ENCODE measurements at regions not wholly inside any gene's neighbourhood (a gene's known extent, or its start where the extent isn't known, plus 50 kb on each side); places are given as distances from the start of the nearest gene placed in this dataset.

DNA sequence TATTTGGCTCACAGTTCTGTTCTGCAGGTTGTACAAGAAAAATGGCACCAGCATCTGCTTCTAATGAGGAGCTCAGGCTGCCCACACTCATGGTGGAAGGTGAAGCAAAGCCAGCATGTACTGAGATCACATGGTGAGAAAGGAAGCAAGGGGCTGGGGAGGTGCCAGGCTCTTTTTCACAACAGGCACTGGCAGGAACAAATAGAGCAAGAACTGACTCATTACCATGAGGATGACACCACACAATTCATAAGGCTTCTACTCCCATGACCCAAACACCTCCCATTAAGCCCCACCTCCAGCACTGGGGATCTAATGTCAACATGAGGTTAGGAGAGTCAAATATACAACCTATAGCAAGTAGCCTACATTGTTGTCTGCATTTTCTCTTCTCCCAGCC, 522.6 kb downstream of the RFC3 start:
- Histone ChIP-seq H3K36me3 (ENCODE audit: control insufficient read depth in 2 of 2, extremely low read depth in 1 of 2, insufficient read depth in 2 of 2, low read length in 2 of 2) (no peaks in the 10 kb centered on the region), H3K4me1 (ENCODE audit: control insufficient read depth, extremely low read depth, insufficient read depth, low read length) (no peaks in the 10 kb centered on the region), H2AFZ (ENCODE audit: low read depth, low read length) (no peak overlapping the region), H3K27me3 (ENCODE audit: control insufficient read depth in 2 of 2, insufficient read depth in 2 of 2, low read length in 2 of 2) (no peaks in the 10 kb centered on the region), H4K20me1 (replicated peaks; ENCODE audit: control insufficient read depth, extremely low read depth, insufficient read depth, low read length) (no peaks in the 10 kb centered on the region), H3K9ac (replicated peaks; ENCODE audit: extremely low read depth, insufficient read depth, low read length) (no peak overlapping the region), H3K9me3 (replicated peaks; ENCODE audit: control insufficient read depth, insufficient read depth, low read length) (no peaks in the 10 kb centered on the region), H3K9me1 (replicated peaks; ENCODE audit: control insufficient read depth, extremely low read depth, insufficient read depth, low read length) (no peaks in the 10 kb centered on the region), H3K4me2 (ENCODE audit: insufficient read depth, low read length) (no peak overlapping the region), H3K4me3 (replicated peaks in 1 of 3; ENCODE audit: insufficient read depth in 1 of 3, low read depth in 1 of 3, low read length in 3 of 3) (no peak overlapping the region), H3K27ac (ENCODE audit: insufficient read depth, low read depth, low read length) (no peak overlapping the region), H3K79me2 (ENCODE audit: control insufficient read depth, insufficient read depth, low read length) (no peaks in the 10 kb centered on the region)
- no peak for FAIRE-seq
- intact Hi-C loops (cut with micrococcal nuclease) (no loop called here), dilution Hi-C loops (cut with MboI; ENCODE audit: extremely low pct_ligation_motif_present, low sequenced_read_pairs) (no loop called here)
- POLR2A ChIA-PET: no interaction called here
- TF ChIP-seq GATA2 (IDR thresholded peaks at IDR 0.05; ENCODE audit: insufficient read depth, insufficient read length, low read depth, low read length): no peak
- TF ChIP-seq, protein P1, sequence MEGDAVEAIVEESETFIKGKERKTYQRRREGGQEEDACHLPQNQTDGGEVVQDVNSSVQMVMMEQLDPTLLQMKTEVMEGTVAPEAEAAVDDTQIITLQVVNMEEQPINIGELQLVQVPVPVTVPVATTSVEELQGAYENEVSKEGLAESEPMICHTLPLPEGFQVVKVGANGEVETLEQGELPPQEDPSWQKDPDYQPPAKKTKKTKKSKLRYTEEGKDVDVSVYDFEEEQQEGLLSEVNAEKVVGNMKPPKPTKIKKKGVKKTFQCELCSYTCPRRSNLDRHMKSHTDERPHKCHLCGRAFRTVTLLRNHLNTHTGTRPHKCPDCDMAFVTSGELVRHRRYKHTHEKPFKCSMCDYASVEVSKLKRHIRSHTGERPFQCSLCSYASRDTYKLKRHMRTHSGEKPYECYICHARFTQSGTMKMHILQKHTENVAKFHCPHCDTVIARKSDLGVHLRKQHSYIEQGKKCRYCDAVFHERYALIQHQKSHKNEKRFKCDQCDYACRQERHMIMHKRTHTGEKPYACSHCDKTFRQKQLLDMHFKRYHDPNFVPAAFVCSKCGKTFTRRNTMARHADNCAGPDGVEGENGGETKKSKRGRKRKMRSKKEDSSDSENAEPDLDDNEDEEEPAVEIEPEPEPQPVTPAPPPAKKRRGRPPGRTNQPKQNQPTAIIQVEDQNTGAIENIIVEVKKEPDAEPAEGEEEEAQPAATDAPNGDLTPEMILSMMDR (IDR thresholded peaks at IDR 0.05; ENCODE audit: extremely low read depth in 1 of 2, insufficient read depth in 1 of 2, low read depth in 1 of 2, low read length in 2 of 2): no peak
- no peak for TF ChIP-seq EZH2 (IDR thresholded peaks at IDR 0.05; ENCODE audit: borderline replicate concordance, low read depth, low read length, severe bottlenecking)
- no peak for TF ChIP-seq MAX (IDR thresholded peaks at IDR 0.05; ENCODE audit: insufficient read depth, insufficient read length)
- no peak for TF ChIP-seq MYC (IDR thresholded peaks at IDR 0.05; ENCODE audit: low read depth, low read length)
- TF ChIP-seq FOS (IDR thresholded peaks at IDR 0.05; ENCODE audit: borderline replicate concordance, insufficient read depth, low read length): no peak
- no peak for TF ChIP-seq POLR2A (IDR thresholded peaks at IDR 0.05; ENCODE audit: low read depth, low read length)
- TF ChIP-seq JUN (IDR thresholded peaks at IDR 0.05; ENCODE audit: borderline replicate concordance, insufficient read depth, insufficient read length, low read depth): no peak
- no peak for TF ChIP-seq POLR2AphosphoS5 (IDR thresholded peaks at IDR 0.05; ENCODE audit: insufficient read depth, low read depth, low read length)
- CTCF ChIA-PET: no interaction called here
- BruUV-seq (replicated peaks): no TSS peak
- no peak for DNase-seq (ENCODE audit: low read depth, low spot score)
